ENCODE measurements at regions not wholly inside any gene's neighbourhood (a gene's known extent, or its start where the extent isn't known, plus 50 kb on each side); places are given as distances from the start of the nearest gene placed in this dataset.

GRCh38 chr10:109359316-109359715 lies 564.0 kb downstream of the XPNPEP1 start:
- Mint-ChIP-seq H3K36me3 (no peaks in the 10 kb centered on the region), H3K4me1 (no peaks in the 10 kb centered on the region), H3K4me3 (no peak overlapping the region), H3K9me3 (peaks cover 0 to 7% (median 3%) of the 10 kb centered on the region in 8 donors), H3K27ac (no peak overlapping the region), H3K27me3 (no peaks in the 10 kb centered on the region)
- Histone ChIP-seq H3K9me3 (ENCODE audit: control insufficient read depth in 1 of 2, low read length in 2 of 2) (no peaks in the 10 kb centered on the region), H3K27me3 (ENCODE audit: insufficient read depth, low read length) (no peaks in the 10 kb centered on the region), H3K4me1 (ENCODE audit: insufficient read depth, low read length) (no peaks in the 10 kb centered on the region), H3K4me3 (ENCODE audit: low read length in 2 of 2) (no peak overlapping the region), H3K36me3 (ENCODE audit: insufficient read depth, low read length) (no peaks in the 10 kb centered on the region), H3K27ac (ENCODE audit: low read depth, low read length) (no peak overlapping the region)
- CTCF ChIA-PET (ENCODE audit: partially characterized antibody): no interaction called here
- intact Hi-C loops (cut with micrococcal nuclease): no loop called here
- DNase-seq: no peak
- POLR2A ChIA-PET (ENCODE audit: partially characterized antibody): no interaction called here

GRCh38 chr10:109358325-109358724 lies 565.0 kb downstream of the XPNPEP1 start:
- no peaks in the 10 kb centered on the region for H3K9me3 ChIP-seq (ENCODE audit: control insufficient read depth in 1 of 2, low read length in 2 of 2)
- no peak for DNase-seq
- no peaks in the 10 kb centered on the region for H3K27me3 Mint-ChIP-seq
- no peak overlapping the region for H3K27ac ChIP-seq (ENCODE audit: low read depth, low read length)
- no peak overlapping the region for H3K27ac Mint-ChIP-seq
- CTCF ChIA-PET (ENCODE audit: partially characterized antibody): no interaction called here
- H3K4me1 Mint-ChIP-seq: no peaks in the 10 kb centered on the region
- no peak overlapping the region for H3K4me3 Mint-ChIP-seq
- H3K36me3 Mint-ChIP-seq: no peaks in the 10 kb centered on the region
- peaks cover 0 to 6% (median 2%) of the 10 kb centered on the region in 8 donors for H3K9me3 Mint-ChIP-seq
- no peaks in the 10 kb centered on the region for H3K27me3 ChIP-seq (ENCODE audit: insufficient read depth, low read length)
- intact Hi-C loops (cut with micrococcal nuclease): no loop called here
- no peak overlapping the region for H3K4me3 ChIP-seq (ENCODE audit: low read length in 2 of 2)
- H3K4me1 ChIP-seq (ENCODE audit: insufficient read depth, low read length): no peaks in the 10 kb centered on the region
- H3K36me3 ChIP-seq (ENCODE audit: insufficient read depth, low read length): no peaks in the 10 kb centered on the region
- POLR2A ChIA-PET (ENCODE audit: partially characterized antibody): no interaction called here

DNA sequence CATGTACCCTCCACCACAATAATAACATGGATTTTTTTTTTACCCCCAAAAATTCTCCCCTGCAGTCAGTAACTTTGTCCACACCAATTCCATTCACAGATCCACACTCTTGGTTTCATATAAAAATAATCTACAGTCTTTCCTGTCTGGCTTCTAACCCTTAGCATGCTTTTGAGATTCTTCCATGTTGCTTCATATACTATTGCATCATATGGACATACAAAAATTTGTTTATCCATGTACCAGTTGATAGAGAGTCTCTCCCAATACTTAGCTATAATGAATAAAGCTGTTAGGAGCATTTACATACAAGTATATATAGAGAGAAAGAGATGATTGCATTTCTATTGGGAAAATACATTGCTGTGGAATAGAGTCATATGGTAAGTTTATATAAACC lies 575.0 kb downstream of the XPNPEP1 start:
- Histone ChIP-seq H3K9me3 (ENCODE audit: control insufficient read depth in 1 of 2, low read length in 2 of 2) (no peaks in the 10 kb centered on the region), H3K4me1 (ENCODE audit: insufficient read depth, low read length) (no peaks in the 10 kb centered on the region), H3K27me3 (ENCODE audit: insufficient read depth, low read length) (no peaks in the 10 kb centered on the region), H3K27ac (ENCODE audit: low read depth, low read length) (no peak overlapping the region), H3K36me3 (ENCODE audit: insufficient read depth, low read length) (no peaks in the 10 kb centered on the region), H3K4me3 (ENCODE audit: low read length in 2 of 2) (no peak overlapping the region)
- H3K27me3 Mint-ChIP-seq: no peaks in the 10 kb centered on the region
- ChIA-PET CTCF (ENCODE audit: partially characterized antibody) (no interaction called here), POLR2A (ENCODE audit: partially characterized antibody) (no interaction called here)
- H3K9me3 Mint-ChIP-seq: peaks cover 0 to 17% (median 7%) of the 10 kb centered on the region in 8 donors
- intact Hi-C loops (cut with micrococcal nuclease): no loop called here
- no peak overlapping the region for H3K4me3 Mint-ChIP-seq
- H3K36me3 Mint-ChIP-seq: no peaks in the 10 kb centered on the region
- H3K4me1 Mint-ChIP-seq: no peaks in the 10 kb centered on the region
- DNase-seq: no peak
- H3K27ac Mint-ChIP-seq: no peak overlapping the region

DNA sequence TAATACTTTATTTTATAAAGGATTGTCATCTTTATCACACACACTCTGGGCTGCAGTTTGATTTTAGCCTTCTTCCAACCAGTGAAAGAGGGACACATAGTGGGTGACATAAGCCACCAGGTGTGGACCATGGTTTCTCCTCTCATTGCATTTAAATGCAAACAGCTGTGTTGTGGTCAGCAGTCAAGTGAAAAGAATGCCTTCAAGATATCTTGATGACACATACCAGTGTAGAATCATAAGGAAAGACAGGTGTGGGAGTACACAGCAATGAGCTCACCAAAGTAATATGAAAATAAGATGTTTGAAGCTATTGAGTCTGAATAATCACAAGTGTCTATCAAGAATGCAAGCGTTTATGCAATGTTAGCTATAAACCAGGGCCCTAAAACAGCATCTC lies 580.0 kb downstream of the XPNPEP1 start:
- Mint-ChIP-seq H3K36me3 (no peaks in the 10 kb centered on the region), H3K9me3 (peaks cover 0 to 12% (median 4%) of the 10 kb centered on the region in 8 donors), H3K27me3 (no peaks in the 10 kb centered on the region), H3K4me1 (no peaks in the 10 kb centered on the region), H3K27ac (no peak overlapping the region), H3K4me3 (no peak overlapping the region)
- intact Hi-C loops (cut with micrococcal nuclease): no loop called here
- no peak overlapping the region for H3K27ac ChIP-seq (ENCODE audit: low read depth, low read length)
- H3K27me3 ChIP-seq (ENCODE audit: insufficient read depth, low read length): no peaks in the 10 kb centered on the region
- no peak for DNase-seq
- H3K36me3 ChIP-seq (ENCODE audit: insufficient read depth, low read length): no peaks in the 10 kb centered on the region
- no peaks in the 10 kb centered on the region for H3K9me3 ChIP-seq (ENCODE audit: control insufficient read depth in 1 of 2, low read length in 2 of 2)
- CTCF ChIA-PET (ENCODE audit: partially characterized antibody): no interaction called here
- POLR2A ChIA-PET (ENCODE audit: partially characterized antibody): no interaction called here
- no peaks in the 10 kb centered on the region for H3K4me1 ChIP-seq (ENCODE audit: insufficient read depth, low read length)
- H3K4me3 ChIP-seq (ENCODE audit: low read length in 2 of 2): no peak overlapping the region

- no peaks in the 10 kb centered on the region for H3K9me3 ChIP-seq (ENCODE audit: control insufficient read depth in 1 of 2, low read length in 2 of 2)
- Mint-ChIP-seq H3K9me3 (peaks cover 0 to 17% (median 3%) of the 10 kb centered on the region in 8 donors), H3K27ac (no peak overlapping the region), H3K4me1 (no peaks in the 10 kb centered on the region), H3K27me3 (no peaks in the 10 kb centered on the region), H3K4me3 (no peak overlapping the region), H3K36me3 (no peaks in the 10 kb centered on the region)
- no peak overlapping the region for H3K4me3 ChIP-seq (ENCODE audit: low read length in 2 of 2)
- H3K27me3 ChIP-seq (ENCODE audit: insufficient read depth, low read length): no peaks in the 10 kb centered on the region
- DNase-seq: no peak
- CTCF ChIA-PET (ENCODE audit: partially characterized antibody): no interaction called here
- POLR2A ChIA-PET (ENCODE audit: partially characterized antibody): no interaction called here
- H3K36me3 ChIP-seq (ENCODE audit: insufficient read depth, low read length): no peaks in the 10 kb centered on the region
- H3K4me1 ChIP-seq (ENCODE audit: insufficient read depth, low read length): no peaks in the 10 kb centered on the region
- no peak overlapping the region for H3K27ac ChIP-seq (ENCODE audit: low read depth, low read length)
- intact Hi-C loops (cut with micrococcal nuclease): no loop called here
Measured at GRCh38 chr10:109341986-109342385, 581.3 kb downstream of the XPNPEP1 start.

DNA sequence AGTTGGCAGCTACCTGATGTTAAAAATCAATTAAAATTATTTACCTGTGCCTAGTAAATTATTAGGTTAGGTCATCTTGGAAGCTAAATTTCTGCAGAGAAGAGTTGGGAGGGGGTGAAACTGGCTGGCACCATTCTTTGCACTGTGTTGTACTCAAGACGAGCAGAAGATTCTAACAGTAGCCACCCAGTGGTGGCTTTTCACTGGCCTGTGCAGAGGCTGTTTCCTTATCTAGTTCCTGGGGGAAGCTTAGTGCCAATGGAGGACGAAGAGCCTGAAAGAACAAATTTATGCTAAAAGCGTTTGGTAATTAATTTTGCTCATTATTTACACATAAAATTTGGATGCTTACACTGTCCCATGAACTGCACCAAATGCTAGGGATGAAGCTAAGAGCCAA lies 595.3 kb downstream of the XPNPEP1 start:
- Histone ChIP-seq H3K4me1 (ENCODE audit: insufficient read depth, low read length) (no peaks in the 10 kb centered on the region), H3K9me3 (ENCODE audit: control insufficient read depth in 1 of 2, low read length in 2 of 2) (no peaks in the 10 kb centered on the region), H3K27me3 (ENCODE audit: insufficient read depth, low read length) (no peaks in the 10 kb centered on the region), H3K4me3 (ENCODE audit: low read length in 2 of 2) (no peak overlapping the region), H3K36me3 (ENCODE audit: insufficient read depth, low read length) (no peaks in the 10 kb centered on the region), H3K27ac (ENCODE audit: low read depth, low read length) (no peak overlapping the region)
- Mint-ChIP-seq H3K36me3 (no peaks in the 10 kb centered on the region), H3K27me3 (no peaks in the 10 kb centered on the region), H3K4me1 (no peaks in the 10 kb centered on the region), H3K27ac (no peak overlapping the region), H3K4me3 (no peak overlapping the region), H3K9me3 (peaks cover 0 to 9% (median 3%) of the 10 kb centered on the region in 8 donors)
- POLR2A ChIA-PET (ENCODE audit: partially characterized antibody): no interaction called here
- intact Hi-C loops (cut with micrococcal nuclease): no loop called here
- no peak for DNase-seq
- CTCF ChIA-PET (ENCODE audit: partially characterized antibody): no interaction called here

GRCh38 chr10:109327266-109327665 lies 596.0 kb downstream of the XPNPEP1 start:
- Mint-ChIP-seq H3K4me3 (no peak overlapping the region), H3K4me1 (no peaks in the 10 kb centered on the region), H3K9me3 (peaks cover 0 to 9% (median 3%) of the 10 kb centered on the region in 8 donors), H3K27me3 (no peaks in the 10 kb centered on the region), H3K36me3 (no peaks in the 10 kb centered on the region), H3K27ac (no peak overlapping the region)
- intact Hi-C loops (cut with micrococcal nuclease): no loop called here
- H3K4me1 ChIP-seq (ENCODE audit: insufficient read depth, low read length): no peaks in the 10 kb centered on the region
- ChIA-PET POLR2A (ENCODE audit: partially characterized antibody) (interaction anchor here (0.6 kb wide), 1 partner anchor 691 kb away, joined by 3 read pairs; no protein-coding TSS in a partner anchor), CTCF (ENCODE audit: partially characterized antibody) (no interaction called here)
- H3K27ac ChIP-seq (ENCODE audit: low read depth, low read length): no peak overlapping the region
- no peaks in the 10 kb centered on the region for H3K36me3 ChIP-seq (ENCODE audit: insufficient read depth, low read length)
- DNase-seq: no peak
- H3K9me3 ChIP-seq (ENCODE audit: control insufficient read depth in 1 of 2, low read length in 2 of 2): no peaks in the 10 kb centered on the region
- H3K27me3 ChIP-seq (ENCODE audit: insufficient read depth, low read length): no peaks in the 10 kb centered on the region
- no peak overlapping the region for H3K4me3 ChIP-seq (ENCODE audit: low read length in 2 of 2)

- POLR2A ChIA-PET (ENCODE audit: partially characterized antibody): no interaction called here
Measured at GRCh38 chr10:109324721-109325120, 598.6 kb downstream of the XPNPEP1 start.

More at GRCh38 chr10:109324721-109325120, 598.6 kb downstream of the XPNPEP1 start:
- no peaks in the 10 kb centered on the region for H3K9me3 ChIP-seq (ENCODE audit: control insufficient read depth in 1 of 2, low read length in 2 of 2)
- H3K36me3 ChIP-seq (ENCODE audit: insufficient read depth, low read length): no peaks in the 10 kb centered on the region
- H3K27me3 ChIP-seq (ENCODE audit: insufficient read depth, low read length): no peaks in the 10 kb centered on the region
- H3K27ac ChIP-seq (ENCODE audit: low read depth, low read length): no peak overlapping the region
- CTCF ChIA-PET (ENCODE audit: partially characterized antibody): no interaction called here
- H3K4me3 ChIP-seq (ENCODE audit: low read length in 2 of 2): no peak overlapping the region
- intact Hi-C loops (cut with micrococcal nuclease): no loop called here
- Mint-ChIP-seq H3K4me1 (no peaks in the 10 kb centered on the region), H3K4me3 (no peak overlapping the region), H3K36me3 (no peaks in the 10 kb centered on the region), H3K27ac (no peak overlapping the region), H3K9me3 (peaks cover 0 to 11% (median 4%) of the 10 kb centered on the region in 8 donors), H3K27me3 (no peaks in the 10 kb centered on the region)
- no peaks in the 10 kb centered on the region for H3K4me1 ChIP-seq (ENCODE audit: insufficient read depth, low read length)
- DNase-seq: no peak
